GM12878 (cell line): ENCODE measurements at regions not wholly inside any gene's neighbourhood (a gene's known extent, or its start where the extent isn't known, plus 50 kb on each side); places are given as distances from the start of the nearest gene placed in this dataset.

ENCODE experiments used
- ATAC-seq: fragments of 200-7000 bp; cut with Tn5 transposase; 3 replicates; pipeline ENCODE4 v1.9.1; 2020; ENCODE audit warnings: mild to moderate bottlenecking, moderate library complexity
- BruUV-seq: library from RNA; stranded (reverse); fragments of 400-500 nt; replicated peaks from 2 replicates; lab custom pipeline; 2021; lab: Mats Ljungman, UMichigan
- CTCF ChIA-PET: fragments of 300-600 bp; sonication (Branson Sonifier 250); formaldehyde crosslinking; extraction: SDS; loops from one replicate; lab custom pipeline; 2021; ENCODE audit warnings: inconsistent platforms; lab: Yijun Ruan, JAX
- POLR2A ChIA-PET: fragments of 350-600 bp; formaldehyde crosslinking; extraction: SDS; loops from one replicate; lab custom pipeline; 2021; ENCODE audit warnings: inconsistent platforms; lab: Charles Lee
- RAD21 ChIA-PET: fragments of 300-600 bp; sonication (Branson Sonifier 250); formaldehyde crosslinking; loops from one replicate; lab custom pipeline; 2023; ENCODE audit warnings: antibody characterized with exemption; ENCODE audit not compliant: unreplicated experiment; lab: Charles Lee
- SMC1A ChIA-PET: fragments of 300-600 bp; sonication (Branson Sonifier 250); formaldehyde crosslinking; loops from one replicate; lab custom pipeline; 2023; ENCODE audit not compliant: unreplicated experiment, uncharacterized antibody; lab: Charles Lee
- DNase-seq: peaks from one replicate; pipeline ENCODE4 v3.0.0-alpha.2; 2011; ENCODE audit warnings: low read depth, low spot score
- FAIRE-seq: peaks from 3 replicates; lab custom pipeline; 2011; peaks lifted over from hg19 to GRCh38; lab: Jason Lieb, UNC
- H2AFZ ChIP-seq: 2 replicates; pipeline ENCODE4 v1.6.0; 2011; ENCODE audit warnings: low read depth, low read length, control low read depth; ENCODE audit not compliant: control insufficient read depth
- H3K27ac ChIP-seq: 2 replicates; pipeline ENCODE4 v1.5.1; 2011; ENCODE audit warnings: control low read depth; ENCODE audit not compliant: control insufficient read depth, insufficient read depth
- H3K27me3 ChIP-seq, 2 experiments: replicated peaks in 1 of 2; 2 replicates each; pipeline versions ENCODE4 v1.6.0 to v1.6.1; 2011; ENCODE audit warnings: low read length in 1 of 2; ENCODE audit not compliant: control insufficient read depth in 2 of 2, insufficient read depth in 2 of 2
- H3K36me3 ChIP-seq, 2 experiments: 2 replicates each; pipeline ENCODE4 v1.5.1; 2011; ENCODE audit warnings: low read length in 1 of 2; ENCODE audit not compliant: control insufficient read depth in 2 of 2, insufficient read depth in 2 of 2
- H3K4me1 ChIP-seq: 2 replicates; pipeline ENCODE4 v1.6.1; 2011; ENCODE audit warnings: mild to moderate bottlenecking, low read length, moderate library complexity, mixed read lengths; ENCODE audit not compliant: control insufficient read depth, insufficient read depth
- H3K4me2 ChIP-seq: 2 replicates; pipeline ENCODE4 v1.6.0; 2011; ENCODE audit warnings: control low read depth; ENCODE audit not compliant: control insufficient read depth, insufficient read depth
- H3K4me3 ChIP-seq: fragments of 200-600 bp; sonication (generic); 2 replicates; pipeline ENCODE4 v1.5.1; 2016
- H3K79me2 ChIP-seq: 2 replicates; pipeline ENCODE4 v1.6.0; 2011; ENCODE audit warnings: low read length; ENCODE audit not compliant: control insufficient read depth, insufficient read depth
- H3K9ac ChIP-seq: 2 replicates; pipeline ENCODE4 v1.8.0; 2011; ENCODE audit warnings: low read length, control low read depth, mixed read lengths; ENCODE audit not compliant: control insufficient read depth, insufficient read depth
- H3K9me3 ChIP-seq: replicated peaks from 3 replicates; pipeline ENCODE4 v1.5.1; 2011; ENCODE audit warnings: mild to moderate bottlenecking, low read length; ENCODE audit not compliant: control insufficient read depth, insufficient read depth
- H4K20me1 ChIP-seq: 2 replicates; pipeline ENCODE4 v1.6.0; 2011; ENCODE audit not compliant: control insufficient read depth, insufficient read depth
- E2F4 ChIP-seq: IDR thresholded peaks from 2 replicates; pipeline ENCODE4 v1.6.1; 2012; ENCODE audit warnings: low read depth, low read length, improper control_type of control experiment
- ELK1 ChIP-seq: IDR thresholded peaks from 2 replicates; pipeline ENCODE4 v1.6.1; 2012; ENCODE audit warnings: low read depth, low read length, improper control_type of control experiment
- ESRRA ChIP-seq: IDR thresholded peaks from 2 replicates; pipeline ENCODE4 v1.6.1; 2012; ENCODE audit warnings: mild to moderate bottlenecking, low read length, improper control_type of control experiment
- HSF1 ChIP-seq: fragments of 150-350 bp; IDR thresholded peaks from 2 replicates; pipeline ENCODE4 v1.6.1; 2014; ENCODE audit warnings: mild to moderate bottlenecking, low read depth, low read length
- IKZF2 ChIP-seq, 2 experiments: fragments of 450-650 bp; IDR thresholded peaks; 2 replicates each; pipeline ENCODE4 v1.6.1; 2017; ENCODE audit warnings: mild to moderate bottlenecking in 2 of 2, moderate library complexity in 2 of 2
- KAT2A ChIP-seq: conservative IDR thresholded peaks from 2 replicates; pipeline ENCODE4 v1.6.1; 2011; ENCODE audit warnings: low read depth, low read length; ENCODE audit not compliant: control insufficient read depth
- NFYB ChIP-seq: IDR thresholded peaks from 2 replicates; pipeline ENCODE4 v1.6.1; 2011; ENCODE audit warnings: low read depth, mild to moderate bottlenecking, low read length, improper control_type of control experiment, moderate library complexity; ENCODE audit not compliant: insufficient read depth
- SIN3A ChIP-seq: IDR thresholded peaks from 2 replicates; pipeline ENCODE4 v1.6.1; 2012; ENCODE audit warnings: low read depth, low read length, improper control_type of control experiment
- TCF3 ChIP-seq: IDR thresholded peaks from 2 replicates; pipeline ENCODE4 v1.6.1; 2012; ENCODE audit warnings: low read depth, mild to moderate bottlenecking, low read length, borderline replicate concordance; ENCODE audit not compliant: insufficient read depth
- YY1 ChIP-seq: IDR thresholded peaks from 2 replicates; pipeline ENCODE4 v1.6.1; 2011; ENCODE audit warnings: low read depth, mild to moderate bottlenecking, low read length
- ZBED1 ChIP-seq: IDR thresholded peaks from 2 replicates; pipeline ENCODE4 v1.6.1; 2016; ENCODE audit warnings: borderline replicate concordance
- ZBTB4 ChIP-seq: fragments of 450-650 bp; formaldehyde crosslinking; IDR thresholded peaks from 2 replicates; pipeline ENCODE4 v1.4.0; 2022; ENCODE audit warnings: mild to moderate bottlenecking, moderate library complexity
- in situ Hi-C: fragments of 300-500 bp; cut with MboI; formaldehyde crosslinking; loops from 9 replicates; pipeline ENCODE4 v1.14.3; 2018; ENCODE audit warnings: mixed read lengths
- intact Hi-C: fragments of 100-400 bp; cut with micrococcal nuclease; formaldehyde crosslinking; loops from one replicate; pipeline ENCODE4 v1.14.2; 2022; ENCODE audit not compliant: unreplicated experiment

- CTCF ChIA-PET: no interaction called here
- POLR2A ChIA-PET: no interaction called here
- H3K4me2 ChIP-seq: no peak overlapping the region
- in situ Hi-C loops: no loop called here
- no peak for DNase-seq
- no peak overlapping the region for H3K9ac ChIP-seq
- H2AFZ ChIP-seq: no peak overlapping the region
- H3K4me1 ChIP-seq: no peaks in the 10 kb centered on the region
- no peak overlapping the region for H3K27ac ChIP-seq
- TF ChIP-seq TCF3 (no peak), NFYB (no peak), E2F4 (no peak), KAT2A (no peak), IKZF2 (IDR thresholded peaks at IDR 0.05) (no peak), ELK1 (no peak), SIN3A (no peak), ZBTB4 (no peak), HSF1 (no peak), ZBED1 (no peak), YY1 (no peak), ESRRA (no peak)
- TF ChIP-seq, all 136 proteins: peak for 0
- Histone ChIP-seq H4K20me1 (no peaks in the 10 kb centered on the region), H3K79me2 (no peaks in the 10 kb centered on the region), H3K27me3 (no peaks in the 10 kb centered on the region), H3K36me3 (no peaks in the 10 kb centered on the region), H3K4me3 (no peak overlapping the region), H3K9me3 (no peaks in the 10 kb centered on the region)
- ATAC-seq (no peak), FAIRE-seq (no peak)
- SMC1A ChIA-PET: no interaction called here
- BruUV-seq: no TSS peak
- intact Hi-C loops: no loop called here
- RAD21 ChIA-PET: no interaction called here
Measured at GRCh38 chr17:71068408-71068750, 899.0 kb downstream of the KCNJ2 start.
